Upper lobe of right lung (tissue), 1 donor: ENCODE measurements at regions not wholly inside any gene's neighbourhood (a gene's known extent, or its start where the extent isn't known, plus 50 kb on each side); places are given as distances from the start of the nearest gene placed in this dataset.
"Not testable (repeated sequence)": the region's sequence is repeated elsewhere in the genome, so short reads cannot be mapped to it uniquely, and the experiment has no call there.

Experiments
- ATAC-seq: fragments of 200-7000 bp; cut with Tn5 transposase; one replicate; pipeline ENCODE4 v1.9.1; 2020; ENCODE audit warnings: mild to moderate bottlenecking, moderate library complexity
- DNase-seq: peaks from one replicate; pipeline ENCODE4 v3.0.0-alpha.2; 2020
- H3K27ac ChIP-seq: fragments of 200-600 bp; one replicate; pipeline ENCODE4 v1.8.0; 2022
- H3K27me3 ChIP-seq: fragments of 200-600 bp; one replicate; pipeline ENCODE4 v1.8.0; 2022; ENCODE audit warnings: mild to moderate bottlenecking
- H3K36me3 ChIP-seq: fragments of 200-600 bp; one replicate; pipeline ENCODE4 v1.8.0; 2022
- H3K4me1 ChIP-seq: fragments of 200-600 bp; one replicate; pipeline ENCODE4 v1.8.0; 2022
- H3K4me3 ChIP-seq: fragments of 200-600 bp; one replicate; pipeline ENCODE4 v1.8.0; 2022; ENCODE audit warnings: mild to moderate bottlenecking
- H3K9me3 ChIP-seq: fragments of 200-600 bp; one replicate; pipeline ENCODE4 v1.8.0; 2022
- intact Hi-C: fragments of 100-400 bp; cut with DNase I; formaldehyde crosslinking; loops from one replicate; pipeline ENCODE4 v1.11.0; 2022
- TF ChIP-seq, protein P1 (sequence below): fragments of 200-600 bp; IDR thresholded peaks from one replicate; pipeline ENCODE4 v1.8.0; 2022; ENCODE audit warnings: antibody characterized with exemption
- donor health status: DM: no; HTN: yes; CAD: no; lungs with severe emphysema.

DNA sequence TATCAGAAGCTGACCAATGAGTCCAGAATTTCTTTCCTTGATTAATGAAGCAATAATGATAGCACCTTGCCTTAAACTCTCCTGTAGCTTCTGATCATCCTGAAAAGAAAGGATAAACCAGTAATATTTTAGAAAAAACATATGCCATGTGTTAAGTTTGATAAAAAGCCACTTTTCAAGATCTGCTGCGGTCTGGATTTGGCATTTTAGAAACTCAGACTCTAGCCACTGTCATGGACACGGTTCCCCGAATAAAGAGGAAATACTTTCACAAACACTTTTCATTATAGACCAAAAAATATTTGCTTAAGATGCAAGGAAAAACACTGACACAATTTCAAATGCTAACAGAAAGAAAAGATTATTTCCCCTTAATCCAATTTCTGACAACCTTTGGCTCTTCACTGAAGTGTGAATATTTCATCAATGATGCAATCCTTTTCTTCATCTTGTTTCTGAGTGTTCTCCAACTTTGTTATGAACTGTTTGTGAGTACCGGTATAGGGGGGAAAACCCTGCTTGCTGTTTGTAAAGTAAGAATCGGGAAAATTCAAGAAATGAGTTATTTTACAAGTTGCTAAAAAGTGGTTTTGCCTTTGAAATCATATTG lies 329.5 kb downstream of the CRPPA start:
- intact Hi-C loops, result no loop called here

DNA sequence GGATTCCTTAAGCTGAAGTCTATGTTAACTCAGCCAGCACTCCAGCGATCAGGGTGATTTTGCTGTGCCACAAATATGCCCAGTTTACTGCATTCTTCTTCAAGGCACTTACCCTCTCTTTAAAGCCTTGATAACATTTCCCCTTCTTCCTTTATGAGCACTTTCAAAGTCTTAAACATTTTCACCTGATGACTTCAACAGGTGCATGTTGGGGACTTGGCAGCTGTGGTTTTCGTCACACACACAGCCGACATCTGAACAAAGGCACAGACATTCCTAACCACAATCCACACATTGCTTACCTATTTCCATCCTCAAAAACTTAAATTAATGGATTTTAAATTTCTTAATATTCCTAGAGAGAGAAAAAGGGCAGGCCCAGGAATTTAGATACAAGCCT lies 331.5 kb downstream of the CRPPA start:
- Histone ChIP-seq H3K36me3 (no peaks in the 10 kb centered on the region), H3K27me3 (no peaks in the 10 kb centered on the region), H3K27ac (no peak overlapping the region), H3K9me3 (no peaks in the 10 kb centered on the region), H3K4me3 (no peak overlapping the region), H3K4me1 (no peaks in the 10 kb centered on the region)
- TF ChIP-seq, protein P1, sequence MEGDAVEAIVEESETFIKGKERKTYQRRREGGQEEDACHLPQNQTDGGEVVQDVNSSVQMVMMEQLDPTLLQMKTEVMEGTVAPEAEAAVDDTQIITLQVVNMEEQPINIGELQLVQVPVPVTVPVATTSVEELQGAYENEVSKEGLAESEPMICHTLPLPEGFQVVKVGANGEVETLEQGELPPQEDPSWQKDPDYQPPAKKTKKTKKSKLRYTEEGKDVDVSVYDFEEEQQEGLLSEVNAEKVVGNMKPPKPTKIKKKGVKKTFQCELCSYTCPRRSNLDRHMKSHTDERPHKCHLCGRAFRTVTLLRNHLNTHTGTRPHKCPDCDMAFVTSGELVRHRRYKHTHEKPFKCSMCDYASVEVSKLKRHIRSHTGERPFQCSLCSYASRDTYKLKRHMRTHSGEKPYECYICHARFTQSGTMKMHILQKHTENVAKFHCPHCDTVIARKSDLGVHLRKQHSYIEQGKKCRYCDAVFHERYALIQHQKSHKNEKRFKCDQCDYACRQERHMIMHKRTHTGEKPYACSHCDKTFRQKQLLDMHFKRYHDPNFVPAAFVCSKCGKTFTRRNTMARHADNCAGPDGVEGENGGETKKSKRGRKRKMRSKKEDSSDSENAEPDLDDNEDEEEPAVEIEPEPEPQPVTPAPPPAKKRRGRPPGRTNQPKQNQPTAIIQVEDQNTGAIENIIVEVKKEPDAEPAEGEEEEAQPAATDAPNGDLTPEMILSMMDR, result no peak
- no peak for ATAC-seq
- intact Hi-C loops, result no loop called here
- no peak for DNase-seq

More for the DNA sequence above, 329.5 kb downstream of the CRPPA start:
- H3K36me3 ChIP-seq, result no peaks in the 10 kb centered on the region
- H3K9me3 ChIP-seq, result no peaks in the 10 kb centered on the region
- no peaks in the 10 kb centered on the region for H3K4me1 ChIP-seq
- H3K27me3 ChIP-seq, result no peaks in the 10 kb centered on the region
- H3K27ac ChIP-seq, result no peak overlapping the region
- ATAC-seq (no peak), DNase-seq (no peak)
- no peak overlapping the region for H3K4me3 ChIP-seq
- TF ChIP-seq, protein P1, result no peak

GRCh38 chr7:16089191-16089590 lies 332.1 kb downstream of the CRPPA start:
- no peaks in the 10 kb centered on the region for H3K36me3 ChIP-seq
- no peak overlapping the region for H3K4me3 ChIP-seq
- ATAC-seq, result no peak
- H3K27me3 ChIP-seq, result no peaks in the 10 kb centered on the region
- TF ChIP-seq, protein P1, result no peak
- DNase-seq, result no peak
- intact Hi-C loops, result no loop called here
- no peak overlapping the region for H3K27ac ChIP-seq
- H3K4me1 ChIP-seq, result no peaks in the 10 kb centered on the region
- H3K9me3 ChIP-seq, result no peaks in the 10 kb centered on the region

DNA sequence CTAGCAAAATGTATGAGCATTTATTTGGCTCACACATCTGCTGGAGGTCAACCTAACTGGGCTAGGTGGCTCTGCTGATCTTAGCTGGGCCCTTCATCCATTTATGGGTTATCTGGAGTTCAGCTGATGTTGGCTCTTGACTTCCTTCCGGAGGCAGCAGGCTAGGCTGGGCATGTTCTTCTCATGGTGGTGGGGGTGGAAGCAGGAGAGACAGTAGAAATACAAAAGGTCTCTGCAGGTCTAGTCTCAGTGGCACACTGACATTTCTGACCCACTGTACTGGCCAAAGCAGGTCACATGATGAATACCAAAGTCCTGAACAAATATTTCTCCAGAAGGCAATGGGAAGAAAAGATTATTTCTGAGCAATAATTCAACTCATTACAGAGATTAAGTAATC lies 334.6 kb downstream of the CRPPA start:
- Histone ChIP-seq H3K27ac (no peak overlapping the region), H3K4me1 (no peaks in the 10 kb centered on the region), H3K27me3 (no peaks in the 10 kb centered on the region), H3K9me3 (no peaks in the 10 kb centered on the region), H3K36me3 (no peaks in the 10 kb centered on the region), H3K4me3 (no peak overlapping the region)
- ATAC-seq (no peak), DNase-seq (no peak)
- TF ChIP-seq, protein P1, result no peak
- intact Hi-C loops, result no loop called here

- intact Hi-C loops, H3K36me3 ChIP-seq, DNase-seq, H3K4me3 ChIP-seq, H3K4me1 ChIP-seq, H3K9me3 ChIP-seq, H3K27ac ChIP-seq, ATAC-seq, H3K27me3 ChIP-seq: not testable (repeated sequence)
Observed at GRCh38 chr7:16085780-16086179, 335.6 kb downstream of the CRPPA start.

DNA sequence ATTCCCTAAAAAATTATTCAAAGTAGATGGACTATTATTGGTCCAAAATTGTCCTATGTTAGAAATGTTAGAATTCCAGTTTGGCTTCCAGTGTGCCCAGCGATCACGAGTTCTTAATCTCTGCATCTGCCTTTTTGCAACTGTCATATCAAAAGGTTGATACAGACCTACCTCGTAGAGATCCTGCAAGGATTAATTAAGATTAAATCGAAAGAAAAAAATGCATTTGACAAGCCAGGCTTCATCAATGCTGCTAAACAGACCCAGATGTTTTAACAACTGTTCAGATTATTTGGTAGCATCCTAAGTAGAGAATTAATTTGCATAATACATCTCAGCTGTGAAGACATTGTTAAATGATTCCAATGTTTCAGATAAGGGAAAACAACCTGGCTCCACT lies 336.5 kb downstream of the CRPPA start:
- Histone ChIP-seq H3K27ac (no peak overlapping the region), H3K4me3 (no peak overlapping the region), H3K36me3 (no peaks in the 10 kb centered on the region), H3K9me3 (no peaks in the 10 kb centered on the region), H3K27me3 (no peaks in the 10 kb centered on the region), H3K4me1 (no peaks in the 10 kb centered on the region)
- no peak for ATAC-seq
- intact Hi-C loops, result no loop called here
- TF ChIP-seq, protein P1, result no peak
- no peak for DNase-seq
